ENCODE measurements at regions not wholly inside any gene's neighbourhood (a gene's known extent, or its start where the extent isn't known, plus 50 kb on each side); places are given as distances from the start of the nearest gene placed in this dataset.

DNA sequence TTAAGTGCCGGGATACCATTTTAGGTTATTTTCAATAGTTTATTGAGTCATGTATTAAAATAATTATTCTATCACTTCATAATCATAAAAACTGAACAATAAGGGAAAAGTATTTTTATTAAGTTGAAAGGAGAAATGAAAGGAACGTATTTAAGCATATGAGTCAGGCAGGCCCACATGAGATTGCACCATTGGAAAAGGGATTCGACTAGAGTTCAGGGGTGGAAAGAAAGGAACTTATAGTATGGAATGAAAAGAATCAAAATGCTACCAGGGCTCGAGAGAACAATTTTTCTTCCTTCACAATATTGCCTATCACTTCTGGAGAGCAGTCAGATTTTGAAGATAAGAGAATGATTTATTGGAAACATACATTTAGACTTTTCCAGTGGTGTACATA, 516.5 kb upstream of the NETO1 start:
- H3K4me1 ChIP-seq (ENCODE audit: insufficient read depth, low read length, poor library complexity, severe bottlenecking): peaks cover 4% of the 10 kb centered on the region
- H3K79me2 ChIP-seq (ENCODE audit: insufficient read depth, low read length): no peaks in the 10 kb centered on the region
- no peak overlapping the region for H3K9ac ChIP-seq (ENCODE audit: low read depth, low read length, poor library complexity, severe bottlenecking)
- H3K27me3 ChIP-seq (ENCODE audit: insufficient read depth, low read length, poor library complexity, severe bottlenecking): no peaks in the 10 kb centered on the region
- no peaks in the 10 kb centered on the region for H4K20me1 ChIP-seq (ENCODE audit: insufficient read depth, low read length, poor library complexity, severe bottlenecking)
- no peaks in the 10 kb centered on the region for H3F3A ChIP-seq (ENCODE audit: low read depth)
- no peaks in the 10 kb centered on the region for H3K9me3 ChIP-seq (ENCODE audit: insufficient read depth, low read depth, low read length)
- H3K9me2 ChIP-seq (replicated peaks; ENCODE audit: low read depth, low read length): no peaks in the 10 kb centered on the region
- TF ChIP-seq, protein P1, sequence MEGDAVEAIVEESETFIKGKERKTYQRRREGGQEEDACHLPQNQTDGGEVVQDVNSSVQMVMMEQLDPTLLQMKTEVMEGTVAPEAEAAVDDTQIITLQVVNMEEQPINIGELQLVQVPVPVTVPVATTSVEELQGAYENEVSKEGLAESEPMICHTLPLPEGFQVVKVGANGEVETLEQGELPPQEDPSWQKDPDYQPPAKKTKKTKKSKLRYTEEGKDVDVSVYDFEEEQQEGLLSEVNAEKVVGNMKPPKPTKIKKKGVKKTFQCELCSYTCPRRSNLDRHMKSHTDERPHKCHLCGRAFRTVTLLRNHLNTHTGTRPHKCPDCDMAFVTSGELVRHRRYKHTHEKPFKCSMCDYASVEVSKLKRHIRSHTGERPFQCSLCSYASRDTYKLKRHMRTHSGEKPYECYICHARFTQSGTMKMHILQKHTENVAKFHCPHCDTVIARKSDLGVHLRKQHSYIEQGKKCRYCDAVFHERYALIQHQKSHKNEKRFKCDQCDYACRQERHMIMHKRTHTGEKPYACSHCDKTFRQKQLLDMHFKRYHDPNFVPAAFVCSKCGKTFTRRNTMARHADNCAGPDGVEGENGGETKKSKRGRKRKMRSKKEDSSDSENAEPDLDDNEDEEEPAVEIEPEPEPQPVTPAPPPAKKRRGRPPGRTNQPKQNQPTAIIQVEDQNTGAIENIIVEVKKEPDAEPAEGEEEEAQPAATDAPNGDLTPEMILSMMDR (conservative IDR thresholded peaks at IDR 0.05; ENCODE audit: low read length): no peak
- no peak for TF ChIP-seq EZH2phosphoT487 (IDR thresholded peaks at IDR 0.05; ENCODE audit: borderline replicate concordance)
- H3K4me2 ChIP-seq (ENCODE audit: low read depth, low read length, poor library complexity, severe bottlenecking): no peak overlapping the region
- H3K4me3 ChIP-seq (ENCODE audit: low read length, poor library complexity, severe bottlenecking): no peak overlapping the region
- no peak overlapping the region for H2AFZ ChIP-seq (ENCODE audit: low read length)
- no peaks in the 10 kb centered on the region for H3K36me3 ChIP-seq (ENCODE audit: insufficient read depth, low read length)

DNA sequence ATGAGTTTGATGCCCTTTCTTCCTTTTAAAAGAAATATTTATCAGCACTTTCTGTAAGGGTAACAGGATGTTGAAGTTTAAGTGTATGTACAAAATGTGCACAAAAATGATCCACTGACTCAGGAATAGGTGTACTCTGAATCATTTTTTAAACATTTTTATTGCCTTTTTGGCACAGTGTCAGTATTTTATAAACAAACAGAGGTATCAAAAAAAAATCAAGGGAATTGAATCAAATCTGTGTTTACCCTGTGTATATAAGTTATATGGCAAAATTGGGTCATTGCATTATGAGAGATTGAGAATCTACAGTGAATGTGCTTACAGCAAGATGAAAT, 513.9 kb upstream of the NETO1 start:
- Histone ChIP-seq H4K20me1 (ENCODE audit: insufficient read depth, low read length, poor library complexity, severe bottlenecking) (no peaks in the 10 kb centered on the region), H3K4me2 (ENCODE audit: low read depth, low read length, poor library complexity, severe bottlenecking) (no peak overlapping the region), H3K4me1 (ENCODE audit: insufficient read depth, low read length, poor library complexity, severe bottlenecking) (peaks cover 4% of the 10 kb centered on the region), H3K9me3 (ENCODE audit: insufficient read depth, low read depth, low read length) (no peaks in the 10 kb centered on the region), H3K4me3 (ENCODE audit: low read length, poor library complexity, severe bottlenecking) (no peak overlapping the region), H3F3A (ENCODE audit: low read depth) (no peaks in the 10 kb centered on the region), H3K27me3 (ENCODE audit: insufficient read depth, low read length, poor library complexity, severe bottlenecking) (no peaks in the 10 kb centered on the region), H3K36me3 (ENCODE audit: insufficient read depth, low read length) (no peaks in the 10 kb centered on the region), H3K79me2 (ENCODE audit: insufficient read depth, low read length) (no peaks in the 10 kb centered on the region), H3K9me2 (replicated peaks; ENCODE audit: low read depth, low read length) (no peaks in the 10 kb centered on the region), H2AFZ (ENCODE audit: low read length) (no peak overlapping the region), H3K9ac (ENCODE audit: low read depth, low read length, poor library complexity, severe bottlenecking) (no peak overlapping the region)
- TF ChIP-seq, protein P1 (conservative IDR thresholded peaks at IDR 0.05; ENCODE audit: low read length): no peak
- TF ChIP-seq EZH2phosphoT487 (IDR thresholded peaks at IDR 0.05; ENCODE audit: borderline replicate concordance): no peak

DNA sequence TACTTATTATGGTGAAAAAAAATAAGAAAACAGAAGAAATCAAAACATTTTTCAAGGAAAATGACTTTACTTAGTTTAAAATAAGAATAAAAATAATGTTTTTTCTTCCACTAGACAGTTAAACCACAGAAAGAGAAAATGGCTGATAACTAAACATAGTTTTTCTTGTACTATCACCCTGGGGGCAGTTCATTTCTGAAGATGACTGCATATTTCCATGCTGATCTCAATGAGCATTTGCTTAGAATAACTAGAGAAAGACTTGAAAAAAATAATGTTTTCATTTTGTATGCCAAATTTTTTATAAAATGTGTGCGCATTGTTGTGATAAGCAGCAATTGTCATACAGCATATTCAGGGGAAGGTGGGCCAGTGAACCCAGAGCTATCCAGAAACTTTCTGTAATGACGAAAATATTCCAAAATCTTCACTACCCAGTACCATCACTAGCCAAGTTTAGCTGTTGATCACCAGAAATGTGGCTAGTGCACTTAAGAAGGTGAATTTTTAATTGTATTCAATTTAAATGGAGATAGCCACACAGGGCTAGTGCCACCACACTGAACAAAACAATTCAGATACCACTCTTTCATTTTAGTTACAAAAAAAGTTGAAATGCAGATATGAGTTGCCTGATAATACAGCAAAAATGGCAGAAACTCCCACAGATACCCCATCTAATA, 513.4 kb upstream of the NETO1 start:
- Histone ChIP-seq H3K4me3 (ENCODE audit: low read length, poor library complexity, severe bottlenecking) (no peak overlapping the region), H3K4me2 (ENCODE audit: low read depth, low read length, poor library complexity, severe bottlenecking) (no peak overlapping the region), H3K9ac (ENCODE audit: low read depth, low read length, poor library complexity, severe bottlenecking) (no peak overlapping the region), H3K79me2 (ENCODE audit: insufficient read depth, low read length) (no peaks in the 10 kb centered on the region), H4K20me1 (ENCODE audit: insufficient read depth, low read length, poor library complexity, severe bottlenecking) (no peaks in the 10 kb centered on the region), H3K4me1 (ENCODE audit: insufficient read depth, low read length, poor library complexity, severe bottlenecking) (peaks cover 4% of the 10 kb centered on the region), H3K27me3 (ENCODE audit: insufficient read depth, low read length, poor library complexity, severe bottlenecking) (no peaks in the 10 kb centered on the region), H3F3A (ENCODE audit: low read depth) (no peaks in the 10 kb centered on the region), H3K9me3 (ENCODE audit: insufficient read depth, low read depth, low read length) (no peaks in the 10 kb centered on the region; the same call in 1 of the 2 replicates), H3K36me3 (ENCODE audit: insufficient read depth, low read length) (no peaks in the 10 kb centered on the region), H3K9me2 (replicated peaks; ENCODE audit: low read depth, low read length) (no peaks in the 10 kb centered on the region), H2AFZ (ENCODE audit: low read length) (no peak overlapping the region)
- TF ChIP-seq, protein P1 (conservative IDR thresholded peaks at IDR 0.05; ENCODE audit: low read length): no peak
- TF ChIP-seq EZH2phosphoT487 (IDR thresholded peaks at IDR 0.05; ENCODE audit: borderline replicate concordance): no peak

Measured in Loucy (cell line).